ENCODE measurements at regions not wholly inside any gene's neighbourhood (a gene's known extent, or its start where the extent isn't known, plus 50 kb on each side); places are given as distances from the start of the nearest gene placed in this dataset.

DNA sequence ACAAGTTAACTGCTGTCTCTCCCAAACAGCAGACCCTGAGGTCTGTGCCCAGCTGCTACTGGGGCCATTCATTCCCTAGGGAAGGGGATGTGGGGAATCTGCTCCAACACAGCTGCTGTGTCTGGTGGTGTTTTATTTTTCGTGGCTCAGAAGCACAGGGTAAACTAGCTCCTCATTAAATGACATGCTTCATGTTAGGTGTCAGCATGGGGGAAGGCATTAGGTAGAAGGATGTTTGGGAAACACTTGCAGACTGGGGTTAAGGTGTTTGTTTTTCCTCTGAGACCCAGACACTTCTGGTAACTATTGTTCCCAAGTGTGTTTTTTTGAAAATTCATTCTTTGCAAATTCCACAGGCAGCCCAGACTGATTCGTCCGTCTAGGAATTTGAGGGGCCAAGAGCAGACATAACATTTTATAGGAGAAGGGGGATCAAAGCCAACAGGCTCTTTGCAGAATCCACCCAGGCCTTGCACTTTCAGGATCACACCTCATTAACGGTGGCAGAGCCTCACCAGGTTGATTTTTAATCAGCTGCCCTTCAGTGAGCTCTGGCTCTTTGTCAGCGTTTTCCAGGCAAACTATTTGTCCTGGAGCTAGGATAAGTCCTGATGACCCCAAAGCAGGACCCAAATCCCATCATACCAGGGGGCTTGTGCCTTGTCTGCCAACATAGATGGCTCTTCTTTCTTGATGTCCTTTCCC lies 65.4 kb upstream of the ITGA11 start:
- TF ChIP-seq POLR2A (IDR thresholded peaks at IDR 0.05) (no peak), EP300 (IDR thresholded peaks at IDR 0.05) (no peak), CTCF (IDR thresholded peaks at IDR 0.05) (no peak), POLR2AphosphoS5 (IDR thresholded peaks at IDR 0.05) (no peak)
- Histone ChIP-seq H3K9me3 (no peaks in the 10 kb centered on the region), H3K36me3 (no peaks in the 10 kb centered on the region), H3K4me1 (no peaks in the 10 kb centered on the region), H3K27ac (no peak overlapping the region), H3K4me3 (no peak overlapping the region), H3K27me3 (peaks cover 4% of the 10 kb centered on the region)
- peak in 1 of 2 donors; percentile 32 for DNase-seq (ENCODE audit: low spot score in 2 of 2)
- 86% methylated on average over 5 of the region's 5 CpGs for WGBS

DNA sequence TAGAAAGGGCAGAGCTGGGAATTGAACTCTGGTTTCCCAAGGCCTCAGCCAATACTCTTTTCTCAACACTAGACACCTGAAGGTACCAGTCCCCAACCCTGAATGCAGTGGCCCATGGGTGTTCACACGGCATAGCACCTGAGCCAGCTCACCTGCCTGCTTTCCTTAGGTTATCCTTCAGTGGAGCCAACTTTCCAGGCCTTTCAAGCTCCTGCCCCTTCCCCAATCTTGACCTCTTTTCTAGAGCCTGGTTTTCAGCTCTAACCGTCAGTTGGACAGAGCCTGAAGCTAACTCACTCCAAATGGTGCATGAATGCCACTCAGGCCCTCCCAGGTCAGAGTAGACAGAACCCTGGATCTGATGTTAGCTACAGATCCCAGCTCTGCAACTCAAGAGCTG lies 66.1 kb upstream of the ITGA11 start:
- H3K27me3 ChIP-seq, result peaks cover 2% of the 10 kb centered on the region
- peak in 1 of 2 donors; percentile 47 for DNase-seq (ENCODE audit: low spot score in 2 of 2)
- WGBS, result 100% methylated on average over 2 of the region's 2 CpGs
- no peak overlapping the region for H3K27ac ChIP-seq
- H3K9me3 ChIP-seq, result no peaks in the 10 kb centered on the region
- no peaks in the 10 kb centered on the region for H3K36me3 ChIP-seq
- TF ChIP-seq EP300 (IDR thresholded peaks at IDR 0.05) (no peak), CTCF (IDR thresholded peaks at IDR 0.05) (no peak), POLR2A (IDR thresholded peaks at IDR 0.05) (no peak), POLR2AphosphoS5 (IDR thresholded peaks at IDR 0.05) (no peak)
- H3K4me3 ChIP-seq, result no peak overlapping the region
- H3K4me1 ChIP-seq, result no peaks in the 10 kb centered on the region

- Histone ChIP-seq H3K4me1 (no peaks in the 10 kb centered on the region), H3K36me3 (no peaks in the 10 kb centered on the region), H3K9me3 (no peaks in the 10 kb centered on the region), H3K27me3 (no peaks in the 10 kb centered on the region), H3K4me3 (no peak overlapping the region), H3K27ac (no peak overlapping the region)
- peak in 1 of 2 donors; percentile 21 for DNase-seq (ENCODE audit: low spot score in 2 of 2)
- TF ChIP-seq POLR2A (IDR thresholded peaks at IDR 0.05) (no peak), CTCF (IDR thresholded peaks at IDR 0.05) (no peak), EP300 (IDR thresholded peaks at IDR 0.05) (no peak), POLR2AphosphoS5 (IDR thresholded peaks at IDR 0.05) (no peak)
- WGBS, result 91% methylated on average over 5 of the region's 5 CpGs
Measured at GRCh38 chr15:68499620-68500312, 67.8 kb upstream of the ITGA11 start.

DNA sequence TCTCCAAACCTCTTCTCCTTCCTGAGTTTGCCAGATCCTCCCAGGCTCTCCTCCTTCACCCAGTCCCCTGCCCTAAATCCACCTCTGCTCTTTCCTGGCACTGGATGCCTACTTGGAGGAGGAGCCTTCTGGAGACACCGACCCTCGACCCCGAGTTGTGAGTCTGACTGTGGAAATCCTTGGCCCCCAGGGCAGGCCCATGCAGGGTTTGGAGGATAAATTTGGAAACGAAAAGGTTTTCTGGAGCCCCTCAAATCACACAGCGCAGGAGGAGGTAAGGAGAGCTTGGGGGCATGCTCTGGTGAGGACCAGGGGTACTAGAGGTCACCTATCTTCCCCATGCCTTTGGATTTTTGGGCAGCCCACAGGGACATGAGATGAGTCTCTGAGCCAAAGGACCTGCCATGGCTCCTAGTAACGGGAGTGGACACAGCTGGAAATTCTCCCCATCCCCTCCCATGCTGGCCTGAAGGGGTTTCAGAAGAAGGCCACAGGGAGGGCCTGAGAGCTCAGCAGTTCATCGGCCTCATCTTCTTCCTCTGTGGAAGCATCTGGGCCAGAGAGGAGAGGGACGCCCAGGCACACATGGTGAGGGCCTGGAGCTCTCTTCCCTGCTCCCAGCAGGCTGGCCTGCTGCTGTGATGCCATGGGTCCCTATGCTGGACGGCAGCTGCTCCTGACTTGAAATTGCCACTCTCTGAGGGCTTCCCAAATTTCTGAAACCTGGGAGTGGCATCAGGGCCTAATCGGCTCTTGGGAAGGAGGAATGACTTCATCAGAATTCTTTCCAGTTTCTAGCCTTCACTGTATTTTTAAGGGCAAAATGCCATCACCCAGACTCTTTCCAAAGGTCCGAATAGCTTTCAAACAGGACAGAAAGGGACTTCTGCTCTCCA lies 68.6 kb upstream of the ITGA11 start:
- whole genome bisulfite sequencing, result 60% methylated on average over 10 of the region's 11 CpGs
- TF ChIP-seq POLR2A (IDR thresholded peaks at IDR 0.05), result no peak
- TF ChIP-seq EP300 (IDR thresholded peaks at IDR 0.05), result no peak
- TF ChIP-seq POLR2AphosphoS5 (IDR thresholded peaks at IDR 0.05), result no peak
- TF ChIP-seq CTCF (IDR thresholded peaks at IDR 0.05), result no peak
- no peaks in the 10 kb centered on the region for H3K36me3 ChIP-seq
- H3K27ac ChIP-seq, result no peak overlapping the region
- H3K9me3 ChIP-seq, result no peaks in the 10 kb centered on the region
- no peak overlapping the region for H3K4me3 ChIP-seq
- DNase-seq (ENCODE audit: low spot score in 2 of 2), result peak in 1 of 2 donors; percentile 67
- no peaks in the 10 kb centered on the region for H3K27me3 ChIP-seq
- H3K4me1 ChIP-seq, result no peaks in the 10 kb centered on the region

GRCh38 chr15:68501259-68501591 lies 69.3 kb upstream of the ITGA11 start:
- no peaks in the 10 kb centered on the region for H3K9me3 ChIP-seq
- H3K27ac ChIP-seq, result no peak overlapping the region
- no peaks in the 10 kb centered on the region for H3K4me1 ChIP-seq
- no peak overlapping the region for H3K4me3 ChIP-seq
- WGBS, result 66% methylated on average over 4 of the region's 4 CpGs
- DNase-seq (ENCODE audit: low spot score in 2 of 2), result peak in 1 of 2 donors; percentile 48
- H3K36me3 ChIP-seq, result no peaks in the 10 kb centered on the region
- no peak for TF ChIP-seq EP300 (IDR thresholded peaks at IDR 0.05)
- TF ChIP-seq CTCF (IDR thresholded peaks at IDR 0.05), result no peak
- no peak for TF ChIP-seq POLR2A (IDR thresholded peaks at IDR 0.05)
- TF ChIP-seq POLR2AphosphoS5 (IDR thresholded peaks at IDR 0.05), result no peak
- no peaks in the 10 kb centered on the region for H3K27me3 ChIP-seq

All from suprapubic skin (tissue), 4 donors.